Trophoblast cell (in vitro differentiated cells and primary cell): ENCODE measurements at regions not wholly inside any gene's neighbourhood (a gene's known extent, or its start where the extent isn't known, plus 50 kb on each side); places are given as distances from the start of the nearest gene placed in this dataset.

ENCODE experiments used
- DNase-seq, 2 donors: peaks; one replicate each; pipeline ENCODE4 v3.0.0-alpha.2; 2016
- H2AFZ ChIP-seq: 2 replicates; pipeline ENCODE4 v1.6.1; 2013; ENCODE audit warnings: low read length, moderate library complexity, mild to moderate bottlenecking; ENCODE audit not compliant: insufficient read depth, poor library complexity
- H2AK5ac ChIP-seq: 2 replicates; pipeline ENCODE4 v1.6.1; 2013; ENCODE audit warnings: mild to moderate bottlenecking, low read length
- H2BK120ac ChIP-seq: 2 replicates; pipeline ENCODE4 v1.6.1; 2013; ENCODE audit warnings: low read length, mild to moderate bottlenecking, moderate library complexity; ENCODE audit not compliant: insufficient read depth, poor library complexity
- H2BK12ac ChIP-seq: 2 replicates; pipeline ENCODE4 v1.6.1; 2013; ENCODE audit warnings: mild to moderate bottlenecking, low read length, moderate library complexity
- H2BK5ac ChIP-seq: 2 replicates; pipeline ENCODE4 v1.6.1; 2013; ENCODE audit warnings: low read length, low read depth, moderate library complexity, mild to moderate bottlenecking; ENCODE audit not compliant: poor library complexity
- H3K14ac ChIP-seq: 2 replicates; pipeline ENCODE4 v1.6.1; 2013; ENCODE audit warnings: mild to moderate bottlenecking, low read length
- H3K18ac ChIP-seq: 2 replicates; pipeline ENCODE4 v1.6.1; 2013; ENCODE audit warnings: mild to moderate bottlenecking, low read length
- H3K23ac ChIP-seq: 2 replicates; pipeline ENCODE4 v1.6.1; 2013; ENCODE audit warnings: low read length
- H3K27ac ChIP-seq: 2 replicates; pipeline ENCODE4 v1.5.1; 2013; ENCODE audit warnings: low read depth, mild to moderate bottlenecking, inconsistent platforms, low read length, moderate library complexity
- H3K27me3 ChIP-seq: 2 replicates; pipeline ENCODE4 v1.6.1; 2013; ENCODE audit warnings: inconsistent platforms, mild to moderate bottlenecking, low read length, moderate library complexity; ENCODE audit not compliant: insufficient read depth
- H3K36me3 ChIP-seq, 2 experiments: 1 replicate in 1 of 2; 2 replicates in 1 of 2; pipeline ENCODE4 v1.6.1; 2013; ENCODE audit warnings: low read length in 2 of 2, mild to moderate bottlenecking in 2 of 2, moderate library complexity in 1 of 2; ENCODE audit not compliant: insufficient read depth in 2 of 2, control insufficient read depth in 1 of 2
- H3K4ac ChIP-seq: 2 replicates; pipeline ENCODE4 v1.6.1; 2013; ENCODE audit warnings: low read depth, mild to moderate bottlenecking, low read length, moderate library complexity
- H3K4me1 ChIP-seq, 2 experiments: 1 replicate in 1 of 2; 2 replicates in 1 of 2; pipeline ENCODE4 v1.6.1; 2013; ENCODE audit warnings: low read length in 2 of 2, mild to moderate bottlenecking in 2 of 2, moderate library complexity in 1 of 2; ENCODE audit not compliant: insufficient read depth in 2 of 2, control insufficient read depth in 1 of 2
- H3K4me2 ChIP-seq: 2 replicates; pipeline ENCODE4 v1.6.1; 2013; ENCODE audit warnings: inconsistent platforms, mild to moderate bottlenecking, low read length, moderate library complexity
- H3K4me3 ChIP-seq: 2 replicates; pipeline ENCODE4 v1.5.1; 2013; ENCODE audit warnings: mild to moderate bottlenecking, low read depth, low read length, inconsistent platforms
- H3K79me1 ChIP-seq: one replicate; pipeline ENCODE4 v1.6.1; 2013; ENCODE audit warnings: low read length
- H3K79me2 ChIP-seq: 2 replicates; pipeline ENCODE4 v1.6.1; 2013; ENCODE audit warnings: low read length, mild to moderate bottlenecking; ENCODE audit not compliant: control insufficient read depth, insufficient read depth, poor library complexity
- H3K9ac ChIP-seq: 2 replicates; pipeline ENCODE4 v1.6.1; 2013; ENCODE audit warnings: mild to moderate bottlenecking, low read length
- H3K9me3 ChIP-seq: 2 replicates; pipeline ENCODE4 v1.6.1; 2013; ENCODE audit warnings: low read depth, mild to moderate bottlenecking, control low read depth, inconsistent platforms, low read length; ENCODE audit not compliant: insufficient read depth
- H4K12ac ChIP-seq: 2 replicates; pipeline ENCODE4 v1.6.1; 2013; ENCODE audit warnings: low read depth, mild to moderate bottlenecking, low read length, moderate library complexity
- H4K8ac ChIP-seq: 2 replicates; pipeline ENCODE4 v1.6.1; 2013; ENCODE audit warnings: low read depth, mild to moderate bottlenecking, low read length, moderate library complexity
- H4K91ac ChIP-seq: one replicate; pipeline ENCODE4 v1.6.1; 2013; ENCODE audit warnings: low read depth, mild to moderate bottlenecking, low read length, moderate library complexity
- WGBS: extraction: QIAGEN DNeasy Blood & Tissue Kit; methylation state at CpG from one replicate; pipeline ENCODE4 v1.1.7; 2013; ENCODE audit warnings: missing lambda C conversion rate; ENCODE audit not compliant: insufficient read length, insufficient coverage; ENCODE audit errors: extremely low coverage; 5-methylcytosine and 5-hydroxymethylcytosine counted together

- Histone ChIP-seq H3K27ac (no peak overlapping the region), H4K8ac (no peak overlapping the region), H2AFZ (no peak overlapping the region), H3K18ac (no peak overlapping the region), H3K9me3 (no peaks in the 10 kb centered on the region), H4K12ac (no peak overlapping the region), H3K4me2 (no peak overlapping the region), H3K4ac (no peak overlapping the region), H3K79me1 (no peaks in the 10 kb centered on the region), H3K79me2 (no peaks in the 10 kb centered on the region), H3K14ac (no peak overlapping the region), H3K23ac (no peak overlapping the region), H2BK5ac (no peak overlapping the region), H2BK12ac (no peak overlapping the region), H4K91ac (no peak overlapping the region), H3K4me1 (no peaks in the 10 kb centered on the region), H3K36me3 (no peaks in the 10 kb centered on the region), H2BK120ac (no peak overlapping the region), H3K27me3 (no peaks in the 10 kb centered on the region), H2AK5ac (no peak overlapping the region), H3K4me3 (no peak overlapping the region), H3K9ac (no peak overlapping the region)
- no CpG with 5 or more reads among the region's 4 CpGs for WGBS
- DNase-seq = peak; percentile 62 to 91
Measured at GRCh38 chr2:5364361-5364760, 327.8 kb upstream of the SOX11 start.

GRCh38 chr2:5365871-5366461 is 326.2 kb upstream of the SOX11 start:
- H3K4me3 ChIP-seq = no peak overlapping the region
- no peak overlapping the region for H3K18ac ChIP-seq
- no peaks in the 10 kb centered on the region for H3K79me1 ChIP-seq
- DNase-seq = peak; percentile 71 to 84
- no peaks in the 10 kb centered on the region for H3K36me3 ChIP-seq
- H3K23ac ChIP-seq = no peak overlapping the region
- no CpG with 5 or more reads among the region's 20 CpGs for WGBS
- H3K14ac ChIP-seq = no peak overlapping the region
- H4K91ac ChIP-seq = no peak overlapping the region
- H4K12ac ChIP-seq = no peak overlapping the region
- H2AK5ac ChIP-seq = no peak overlapping the region
- no peak overlapping the region for H4K8ac ChIP-seq
- no peak overlapping the region for H3K27ac ChIP-seq
- no peak overlapping the region for H3K4ac ChIP-seq
- H3K9ac ChIP-seq = no peak overlapping the region
- no peaks in the 10 kb centered on the region for H3K9me3 ChIP-seq
- no peak overlapping the region for H2AFZ ChIP-seq
- H3K79me2 ChIP-seq = no peaks in the 10 kb centered on the region
- H2BK5ac ChIP-seq = no peak overlapping the region
- H2BK120ac ChIP-seq = no peak overlapping the region
- no peak overlapping the region for H3K4me2 ChIP-seq
- no peaks in the 10 kb centered on the region for H3K4me1 ChIP-seq
- no peaks in the 10 kb centered on the region for H3K27me3 ChIP-seq
- no peak overlapping the region for H2BK12ac ChIP-seq

GRCh38 chr2:5367321-5367720 is 324.9 kb upstream of the SOX11 start:
- Histone ChIP-seq H2BK120ac (no peak overlapping the region), H3K27me3 (no peaks in the 10 kb centered on the region), H3K4me3 (no peak overlapping the region), H3K4ac (no peak overlapping the region), H2BK12ac (no peak overlapping the region), H2AFZ (no peak overlapping the region), H3K14ac (no peak overlapping the region), H3K79me2 (no peaks in the 10 kb centered on the region), H3K79me1 (no peaks in the 10 kb centered on the region), H3K4me1 (no peaks in the 10 kb centered on the region), H3K36me3 (no peaks in the 10 kb centered on the region), H3K23ac (no peak overlapping the region), H3K18ac (no peak overlapping the region), H3K4me2 (no peak overlapping the region), H4K8ac (no peak overlapping the region), H2AK5ac (no peak overlapping the region), H4K91ac (no peak overlapping the region), H4K12ac (no peak overlapping the region), H3K27ac (no peak overlapping the region), H3K9me3 (no peaks in the 10 kb centered on the region), H3K9ac (no peak overlapping the region), H2BK5ac (no peak overlapping the region)
- no peak for DNase-seq
- no CpG with 5 or more reads among the region's 6 CpGs for WGBS

- Histone ChIP-seq H4K12ac (no peak overlapping the region), H2AK5ac (no peak overlapping the region), H3K27me3 (no peaks in the 10 kb centered on the region), H3K79me1 (no peaks in the 10 kb centered on the region), H3K4me1 (no peaks in the 10 kb centered on the region), H3K4me3 (no peak overlapping the region), H3K36me3 (no peaks in the 10 kb centered on the region), H3K4me2 (no peak overlapping the region), H3K79me2 (no peaks in the 10 kb centered on the region), H3K23ac (no peak overlapping the region), H4K8ac (no peak overlapping the region), H3K9ac (no peak overlapping the region), H3K14ac (no peak overlapping the region), H2BK12ac (no peak overlapping the region), H3K9me3 (no peaks in the 10 kb centered on the region), H2BK120ac (no peak overlapping the region), H4K91ac (no peak overlapping the region), H3K4ac (no peak overlapping the region), H2BK5ac (no peak overlapping the region), H3K18ac (no peak overlapping the region), H2AFZ (no peak overlapping the region), H3K27ac (no peak overlapping the region)
- WGBS = no CpG with 5 or more reads among the region's 7 CpGs
- peak in 1 of 2 donors; percentile 43 for DNase-seq
Measured at GRCh38 chr2:5368263-5368662, 323.9 kb upstream of the SOX11 start.
